Iris pigment epithelial cell (primary cell): ENCODE measurements at regions not wholly inside any gene's neighbourhood (a gene's known extent, or its start where the extent isn't known, plus 50 kb on each side); places are given as distances from the start of the nearest gene placed in this dataset.
A peak's percentile ranks its signal among the peaks of the same experiment; 100 is the strongest.
"Not testable (repeated sequence)": the region's sequence is repeated elsewhere in the genome, so short reads cannot be mapped to it uniquely, and the experiment has no call there.

Experiments used
- DNase-seq: peaks from one replicate; pipeline ENCODE4 v3.0.0-alpha.2; 2011; ENCODE audit warnings: low read depth

GRCh38 chr16:22572331-22573224, 61.9 kb downstream of the NPIPB5 start:
- DNase-seq = not testable (repeated sequence)

- DNase-seq = not testable (repeated sequence)
These were observed 62.5 kb downstream of the NPIPB5 start for GRCh38 chr16:22573225-22573530.

- DNase-seq = not testable (repeated sequence)
These were observed 65.8 kb downstream of the NPIPB5 start for GRCh38 chr16:22576506-22576905.

GRCh38 chr16:22583195-22583594, 72.5 kb downstream of the NPIPB5 start:
- not testable (repeated sequence) for DNase-seq

GRCh38 chr16:22584459-22584858, 73.8 kb downstream of the NPIPB5 start:
- not testable (repeated sequence) for DNase-seq

- DNase-seq = not testable (repeated sequence)
These were observed 74.2 kb downstream of the NPIPB5 start for GRCh38 chr16:22584941-22585340.

- DNase-seq = peak; percentile 43
These were observed 74.7 kb downstream of the NPIPB5 start for GRCh38 chr16:22585431-22585830.

GRCh38 chr16:22586732-22587131, 76.0 kb downstream of the NPIPB5 start:
- DNase-seq = not testable (repeated sequence)

- not testable (repeated sequence) for DNase-seq
These were observed 79.1 kb downstream of the NPIPB5 start for GRCh38 chr16:22589757-22590156.

- not testable (repeated sequence) for DNase-seq
These were observed 85.9 kb downstream of the NPIPB5 start for GRCh38 chr16:22596445-22597045.

GRCh38 chr16:22603744-22604143, 93.1 kb downstream of the NPIPB5 start:
- DNase-seq = not testable (repeated sequence)

GRCh38 chr16:22606619-22607018, 95.9 kb downstream of the NPIPB5 start:
- not testable (repeated sequence) for DNase-seq

GRCh38 chr16:22609798-22610197, 99.1 kb downstream of the NPIPB5 start:
- DNase-seq = not testable (repeated sequence)

GRCh38 chr16:22611128-22611527, 100.4 kb downstream of the NPIPB5 start:
- not testable (repeated sequence) for DNase-seq

- peak; percentile 30 for DNase-seq
These were observed 103.7 kb downstream of the NPIPB5 start for GRCh38 chr16:22614271-22614947.

GRCh38 chr16:22618842-22619241, 108.2 kb downstream of the NPIPB5 start:
- no peak for DNase-seq

- no peak for DNase-seq
These were observed 111.0 kb downstream of the NPIPB5 start for GRCh38 chr16:22621586-22622155.

GRCh38 chr16:22622703-22623102, 112.0 kb downstream of the NPIPB5 start:
- DNase-seq = no peak

GRCh38 chr16:22623351-22623781, 112.7 kb downstream of the NPIPB5 start:
- DNase-seq = peak; percentile 30

- DNase-seq = no peak
These were observed 113.5 kb downstream of the NPIPB5 start for GRCh38 chr16:22624038-22624799.

GRCh38 chr16:22624800-22625533, 114.3 kb downstream of the NPIPB5 start:
- DNase-seq = no peak
